CD14-positive monocyte (primary cell): ENCODE measurements at regions not wholly inside any gene's neighbourhood (a gene's known extent, or its start where the extent isn't known, plus 50 kb on each side); places are given as distances from the start of the nearest gene placed in this dataset.
"Not testable (repeated sequence)": the region's sequence is repeated elsewhere in the genome, so short reads cannot be mapped to it uniquely, and the experiment has no call there.

ENCODE experiments used
- DNase-seq, 3 donors: peaks; one replicate each; pipeline ENCODE4 v3.0.0-alpha.2; 2011 to 2022
- H2AFZ ChIP-seq: 2 replicates; pipeline ENCODE4 v1.6.0; 2012; ENCODE audit warnings: mild to moderate bottlenecking, low read depth, low read length, inconsistent platforms; ENCODE audit not compliant: insufficient read depth, poor library complexity, severe bottlenecking
- H3K27ac ChIP-seq, 2 donors: 1 replicate in 1 of 2; 2 replicates in 1 of 2; pipeline ENCODE4 v1.5.1; 2012 to 2013; ENCODE audit warnings: low read length in 2 of 2, control low read depth in 1 of 2, inconsistent platforms in 1 of 2, low read depth in 1 of 2, mild to moderate bottlenecking in 1 of 2
- H3K27me3 ChIP-seq, 2 donors: one replicate each; pipeline versions ENCODE4 v1.6.0 to v1.6.1; 2011 to 2013; ENCODE audit warnings: low read length in 2 of 2; ENCODE audit not compliant: control insufficient read depth in 2 of 2, insufficient read depth in 2 of 2
- H3K36me3 ChIP-seq, 2 donors: replicated peaks in 1 of 2; 1 replicate in 1 of 2; 2 replicates in 1 of 2; pipeline versions ENCODE4 v1.5.1 to v1.6.1; 2012 to 2013; ENCODE audit warnings: low read length in 2 of 2, control low read depth in 1 of 2, inconsistent platforms in 1 of 2, mild to moderate bottlenecking in 1 of 2; ENCODE audit not compliant: insufficient read depth in 2 of 2, control insufficient read depth in 1 of 2
- H3K4me1 ChIP-seq, 2 donors: 1 replicate in 1 of 2; 2 replicates in 1 of 2; pipeline versions ENCODE4 v1.5.1 to v1.6.1; 2012 to 2013; ENCODE audit warnings: low read length in 2 of 2, control low read depth in 1 of 2, inconsistent platforms in 1 of 2, mild to moderate bottlenecking in 1 of 2, moderate library complexity in 1 of 2; ENCODE audit not compliant: insufficient read depth in 2 of 2, control insufficient read depth in 1 of 2
- H3K4me2 ChIP-seq: replicated peaks from 2 replicates; pipeline ENCODE3; 2012; ENCODE audit warnings: low read length, moderate library complexity, mild to moderate bottlenecking; ENCODE audit not compliant: poor library complexity, severe bottlenecking; ENCODE audit errors: extremely low read depth
- H3K4me3 ChIP-seq, 3 experiments: fragments of 200-600 bp in 1 of 3; sonication (generic) in 1 of 3; replicated peaks in 1 of 3; 1 replicate in 2 of 3; 2 replicates in 1 of 3; pipeline ENCODE4 v1.5.1; 2011 to 2013; ENCODE audit warnings: low read length in 3 of 3, mild to moderate bottlenecking in 3 of 3, control low read depth in 2 of 3, low read depth in 2 of 3, inconsistent platforms in 1 of 3, moderate library complexity in 1 of 3
- H3K79me2 ChIP-seq: 2 replicates; pipeline ENCODE4 v1.6.0; 2012; ENCODE audit warnings: mild to moderate bottlenecking, control low read depth, inconsistent platforms, low read length, moderate library complexity; ENCODE audit not compliant: insufficient read depth
- H3K9ac ChIP-seq: 2 replicates; pipeline ENCODE4 v1.6.0; 2017; ENCODE audit warnings: low read length, mild to moderate bottlenecking; ENCODE audit not compliant: insufficient read depth, poor library complexity, severe bottlenecking
- H3K9me3 ChIP-seq, 2 donors: replicated peaks in 1 of 2; 1 replicate in 1 of 2; 2 replicates in 1 of 2; pipeline versions ENCODE4 v1.5.1 to v1.6.1; 2012 to 2013; ENCODE audit warnings: low read length in 2 of 2, control low read depth in 1 of 2; ENCODE audit not compliant: control insufficient read depth in 1 of 2, insufficient read depth in 1 of 2
- H4K20me1 ChIP-seq: 2 replicates; pipeline ENCODE4 v1.6.0; 2012; ENCODE audit warnings: mild to moderate bottlenecking, low read length, control low read depth, moderate library complexity; ENCODE audit not compliant: insufficient read depth
- H3K27ac Mint-ChIP-seq, 7 donors: one replicate each; pipeline ENCODE4 v1.8.0; 2020; ENCODE audit warnings: mild to moderate bottlenecking in 7 of 7, mixed read lengths in 7 of 7, moderate library complexity in 6 of 7, inconsistent platforms in 2 of 7
- H3K27me3 Mint-ChIP-seq, 3 donors: one replicate each; pipeline ENCODE4 v1.8.0; 2021 to 2022; ENCODE audit warnings: low read depth in 3 of 3, mild to moderate bottlenecking in 3 of 3, mixed read lengths in 3 of 3, moderate library complexity in 3 of 3, inconsistent platforms in 1 of 3
- H3K36me3 Mint-ChIP-seq, 2 donors: one replicate each; pipeline ENCODE4 v1.8.0; 2020; ENCODE audit warnings: mixed read lengths in 2 of 2, inconsistent platforms in 1 of 2, mild to moderate bottlenecking in 1 of 2
- H3K4me1 Mint-ChIP-seq: one replicate; pipeline ENCODE4 v1.8.0; 2020; ENCODE audit warnings: mild to moderate bottlenecking, mixed read lengths
- H3K4me3 Mint-ChIP-seq, 2 donors: one replicate each; pipeline ENCODE4 v1.8.0; 2020; ENCODE audit warnings: mild to moderate bottlenecking in 2 of 2, mixed read lengths in 2 of 2, moderate library complexity in 1 of 2
- H3K9me3 Mint-ChIP-seq, 7 donors: one replicate each; pipeline ENCODE4 v1.8.0; 2020 to 2022; ENCODE audit warnings: mixed read lengths in 7 of 7, mild to moderate bottlenecking in 6 of 7, moderate library complexity in 6 of 7, inconsistent platforms in 2 of 7
- WGBS: methylation state at CpG from one replicate; pipeline ENCODE4 v1.1.5; 2013; ENCODE audit warnings: missing lambda C conversion rate; ENCODE audit not compliant: insufficient coverage; 5-methylcytosine and 5-hydroxymethylcytosine counted together
- intact Hi-C, 2 donors: fragments of 100-400 bp; cut with micrococcal nuclease; formaldehyde crosslinking; loops; one replicate each; pipeline versions ENCODE4 v1.15.0 to v1.15.1; 2023
- TF ChIP-seq, protein P1 (sequence below): fragments of 200-600 bp; IDR thresholded peaks from one replicate; pipeline ENCODE4 v1.8.0; 2022; ENCODE audit warnings: antibody characterized with exemption, mild to moderate bottlenecking

GRCh38 chr1:102234753-102235359, 238.1 kb upstream of the OLFM3 start:
- H3K4me1 Mint-ChIP-seq: no peaks in the 10 kb centered on the region
- H2AFZ ChIP-seq: no peak overlapping the region
- H3K4me3 Mint-ChIP-seq: no peak overlapping the region
- no peak overlapping the region for H3K27ac Mint-ChIP-seq
- DNase-seq: no peak
- no peaks in the 10 kb centered on the region for H3K36me3 Mint-ChIP-seq
- peaks cover 0 to 15% of the 10 kb centered on the region in 2 donors for H3K9me3 ChIP-seq
- H3K79me2 ChIP-seq: no peaks in the 10 kb centered on the region
- H4K20me1 ChIP-seq: no peaks in the 10 kb centered on the region
- H3K9ac ChIP-seq: no peak overlapping the region
- no peak overlapping the region for H3K27ac ChIP-seq
- no peak overlapping the region for H3K4me3 ChIP-seq
- WGBS: 89% methylated on average over 26 of the region's 31 CpGs
- H3K4me1 ChIP-seq: no peaks in the 10 kb centered on the region
- H3K27me3 Mint-ChIP-seq: peaks cover 0 to under 1% (median 0%) of the 10 kb centered on the region in 3 donors
- TF ChIP-seq, protein P1, sequence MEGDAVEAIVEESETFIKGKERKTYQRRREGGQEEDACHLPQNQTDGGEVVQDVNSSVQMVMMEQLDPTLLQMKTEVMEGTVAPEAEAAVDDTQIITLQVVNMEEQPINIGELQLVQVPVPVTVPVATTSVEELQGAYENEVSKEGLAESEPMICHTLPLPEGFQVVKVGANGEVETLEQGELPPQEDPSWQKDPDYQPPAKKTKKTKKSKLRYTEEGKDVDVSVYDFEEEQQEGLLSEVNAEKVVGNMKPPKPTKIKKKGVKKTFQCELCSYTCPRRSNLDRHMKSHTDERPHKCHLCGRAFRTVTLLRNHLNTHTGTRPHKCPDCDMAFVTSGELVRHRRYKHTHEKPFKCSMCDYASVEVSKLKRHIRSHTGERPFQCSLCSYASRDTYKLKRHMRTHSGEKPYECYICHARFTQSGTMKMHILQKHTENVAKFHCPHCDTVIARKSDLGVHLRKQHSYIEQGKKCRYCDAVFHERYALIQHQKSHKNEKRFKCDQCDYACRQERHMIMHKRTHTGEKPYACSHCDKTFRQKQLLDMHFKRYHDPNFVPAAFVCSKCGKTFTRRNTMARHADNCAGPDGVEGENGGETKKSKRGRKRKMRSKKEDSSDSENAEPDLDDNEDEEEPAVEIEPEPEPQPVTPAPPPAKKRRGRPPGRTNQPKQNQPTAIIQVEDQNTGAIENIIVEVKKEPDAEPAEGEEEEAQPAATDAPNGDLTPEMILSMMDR: no peak
- no peaks in the 10 kb centered on the region for H3K36me3 ChIP-seq
- intact Hi-C loops: no loop called here
- H3K9me3 Mint-ChIP-seq: peaks cover 0 to 12% (median 3%) of the 10 kb centered on the region in 7 donors
- H3K27me3 ChIP-seq: no peaks in the 10 kb centered on the region
- no peak overlapping the region for H3K4me2 ChIP-seq

DNA sequence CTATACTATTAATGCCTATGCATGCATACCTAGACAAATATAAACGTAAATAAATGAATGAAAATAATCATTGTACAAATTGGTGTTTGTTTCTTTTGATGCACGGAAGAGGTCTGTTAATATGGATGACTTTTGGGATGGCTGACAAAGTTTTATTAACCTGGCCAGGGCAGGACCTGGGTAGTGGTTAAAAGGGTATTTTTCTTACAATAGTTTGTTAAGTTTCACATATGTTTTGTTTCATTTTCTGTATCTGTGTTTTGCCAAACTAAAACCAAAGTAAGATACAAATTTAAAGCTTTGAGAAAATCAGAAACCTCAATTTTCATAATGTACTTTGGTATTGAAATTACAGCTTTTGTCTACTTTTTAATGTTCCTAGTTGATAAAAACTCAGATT, 222.7 kb upstream of the OLFM3 start:
- Histone ChIP-seq H3K4me3 (no peak overlapping the region), H2AFZ (no peak overlapping the region), H3K4me1 (no peaks in the 10 kb centered on the region), H4K20me1 (no peaks in the 10 kb centered on the region), H3K4me2 (no peak overlapping the region), H3K9me3 (no peaks in the 10 kb centered on the region), H3K79me2 (no peaks in the 10 kb centered on the region), H3K9ac (no peak overlapping the region), H3K27ac (no peak overlapping the region), H3K27me3 (no peaks in the 10 kb centered on the region), H3K36me3 (no peaks in the 10 kb centered on the region)
- no CpG with 5 or more reads among the region's 2 CpGs for WGBS
- H3K27ac Mint-ChIP-seq: no peak overlapping the region
- peaks cover 0 to 3% (median 0%) of the 10 kb centered on the region in 7 donors for H3K9me3 Mint-ChIP-seq
- H3K4me1 Mint-ChIP-seq: no peaks in the 10 kb centered on the region
- H3K4me3 Mint-ChIP-seq: no peak overlapping the region
- no peaks in the 10 kb centered on the region for H3K27me3 Mint-ChIP-seq
- TF ChIP-seq, protein P1: no peak
- no peaks in the 10 kb centered on the region for H3K36me3 Mint-ChIP-seq
- intact Hi-C loops: no loop called here
- DNase-seq: no peak

DNA sequence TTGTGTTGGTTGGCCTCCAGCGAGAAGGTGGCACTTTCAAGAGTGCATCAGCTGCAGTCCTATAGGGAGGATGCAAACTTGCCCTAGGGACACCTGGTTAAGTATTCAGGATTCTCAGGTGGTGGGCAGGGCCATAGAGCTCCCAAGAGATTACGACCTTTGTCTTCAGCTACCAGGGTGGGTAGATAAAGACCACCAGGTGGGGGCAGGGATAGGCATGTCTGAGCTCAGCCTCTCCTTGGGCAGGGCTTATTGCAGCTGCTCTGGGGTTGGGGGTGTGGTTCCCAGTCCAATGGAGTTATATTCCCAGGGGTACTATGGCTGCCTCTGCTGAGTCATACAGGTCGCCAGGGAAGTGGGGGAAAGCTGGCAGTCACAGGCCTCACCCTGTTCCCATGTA, 214.2 kb upstream of the OLFM3 start:
- H3K9me3 ChIP-seq, H3K27ac Mint-ChIP-seq, intact Hi-C loops, H3K27me3 ChIP-seq, H3K36me3 ChIP-seq, H3K4me3 ChIP-seq, H3K9ac ChIP-seq, DNase-seq, H3K27ac ChIP-seq, H3K4me3 Mint-ChIP-seq, H4K20me1 ChIP-seq, H2AFZ ChIP-seq, H3K27me3 Mint-ChIP-seq, H3K36me3 Mint-ChIP-seq, H3K4me1 Mint-ChIP-seq, H3K79me2 ChIP-seq, H3K4me2 ChIP-seq, H3K4me1 ChIP-seq: not testable (repeated sequence)
- 95% methylated on average over 2 of the region's 3 CpGs for WGBS
- H3K9me3 Mint-ChIP-seq: peaks cover 0 to 10% (median 3%) of the 10 kb centered on the region in 7 donors
